Caki2 (cell line): ENCODE measurements at regions not wholly inside any gene's neighbourhood (a gene's known extent, or its start where the extent isn't known, plus 50 kb on each side); places are given as distances from the start of the nearest gene placed in this dataset.
A peak's percentile ranks its signal among the peaks of the same experiment; 100 is the strongest.

ENCODE experiments used
- DNase-seq: peaks from one replicate; pipeline ENCODE4 v3.0.0-alpha.2; 2015; ENCODE audit warnings: low read depth
- in situ Hi-C: cut with HindIII; loops from 2 replicates; pipeline ENCODE4 v1.10.0; 2016; ENCODE audit warnings: low sequenced_read_pairs, low pct_unique_long_range_greater_than_20kb, mixed read lengths

GRCh38 chr4:63580796-63581475 lies 828.3 kb downstream of the TECRL start:
- in situ Hi-C loops: no loop called here

DNA sequence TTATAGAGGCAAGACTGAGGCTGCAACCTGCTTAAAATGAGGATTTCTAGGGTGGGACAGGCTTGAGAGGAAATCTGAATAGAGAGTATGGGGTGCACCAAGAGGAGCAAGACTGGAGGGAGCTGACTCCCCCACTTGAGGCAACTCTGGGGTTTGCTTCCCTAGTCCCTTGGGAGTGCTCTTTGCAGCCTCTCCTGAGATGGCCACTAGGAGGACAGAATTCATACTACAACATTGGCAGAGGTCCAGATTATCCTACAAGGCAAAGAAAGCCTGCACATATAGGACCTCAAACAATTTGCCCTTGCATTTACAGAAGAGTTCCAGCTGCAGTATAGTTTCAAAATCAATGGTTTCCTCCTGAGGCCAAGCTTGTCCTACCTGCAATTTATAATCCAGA lies 830.9 kb downstream of the TECRL start:
- no peak for DNase-seq
- in situ Hi-C loops: no loop called here

More at GRCh38 chr4:63580796-63581475, 828.3 kb downstream of the TECRL start:
- peak; percentile 23 for DNase-seq

- in situ Hi-C loops: no loop called here
- DNase-seq: no peak
Measured at GRCh38 chr4:63566658-63567057, 842.6 kb downstream of the TECRL start.

GRCh38 chr4:63563288-63564014 lies 845.8 kb downstream of the TECRL start:
- no peak for DNase-seq
- in situ Hi-C loops: no loop called here

DNA sequence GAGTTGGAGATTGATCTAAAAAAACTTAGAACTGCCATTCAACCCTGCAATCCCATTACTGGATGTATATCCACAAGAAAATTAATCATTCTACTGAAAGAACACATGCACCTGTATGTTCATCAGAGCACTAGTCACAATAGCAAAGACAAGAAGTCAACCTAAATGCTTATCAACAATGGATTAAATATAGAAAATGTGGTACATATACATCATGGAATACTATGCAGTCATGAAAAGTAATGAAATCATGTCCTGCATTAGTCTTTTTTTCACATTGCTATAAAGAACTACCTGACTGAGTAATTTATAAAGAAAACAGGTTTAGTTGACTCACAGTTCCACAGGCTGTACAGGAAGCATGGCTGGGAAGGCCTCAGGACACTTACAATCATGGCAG lies 850.5 kb downstream of the TECRL start:
- DNase-seq: no peak
- in situ Hi-C loops: no loop called here

- in situ Hi-C loops: no loop called here
- DNase-seq: no peak
Measured at GRCh38 chr4:63556332-63556731, 852.9 kb downstream of the TECRL start.

DNA sequence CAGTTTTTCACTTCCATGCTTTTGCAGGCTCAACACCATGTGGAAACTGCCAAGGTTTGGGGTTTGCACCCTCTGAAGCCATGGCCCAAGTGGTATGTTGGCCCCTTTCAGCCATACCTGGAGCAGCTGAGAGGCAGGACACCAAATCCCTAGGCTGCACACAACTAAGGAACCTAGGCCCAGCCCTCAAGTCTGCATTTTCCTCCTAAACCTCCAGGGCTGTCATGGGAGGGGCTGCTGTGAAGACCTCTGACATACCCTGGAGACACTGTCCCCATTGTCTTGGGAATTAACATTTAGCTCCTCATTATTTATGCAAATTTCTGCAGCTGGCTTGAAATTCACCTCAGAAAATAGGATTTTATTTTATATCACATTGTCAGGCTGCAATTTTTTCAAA lies 856.1 kb downstream of the TECRL start:
- in situ Hi-C loops: no loop called here
- DNase-seq: no peak

- no peak for DNase-seq
- in situ Hi-C loops: no loop called here
Measured at GRCh38 chr4:63541828-63542227, 867.4 kb downstream of the TECRL start.

GRCh38 chr4:63529581-63530337 lies 879.5 kb downstream of the TECRL start:
- no peak for DNase-seq
- in situ Hi-C loops: no loop called here

GRCh38 chr4:63528256-63528991 lies 880.8 kb downstream of the TECRL start:
- DNase-seq: no peak
- in situ Hi-C loops: no loop called here

GRCh38 chr4:63526251-63526650 lies 883.0 kb downstream of the TECRL start:
- DNase-seq: no peak
- in situ Hi-C loops: no loop called here

GRCh38 chr4:63524764-63525163 lies 884.5 kb downstream of the TECRL start:
- no peak for DNase-seq
- in situ Hi-C loops: no loop called here

- DNase-seq: no peak
- in situ Hi-C loops: no loop called here
Measured at GRCh38 chr4:63505714-63506460, 903.4 kb downstream of the TECRL start.

DNA sequence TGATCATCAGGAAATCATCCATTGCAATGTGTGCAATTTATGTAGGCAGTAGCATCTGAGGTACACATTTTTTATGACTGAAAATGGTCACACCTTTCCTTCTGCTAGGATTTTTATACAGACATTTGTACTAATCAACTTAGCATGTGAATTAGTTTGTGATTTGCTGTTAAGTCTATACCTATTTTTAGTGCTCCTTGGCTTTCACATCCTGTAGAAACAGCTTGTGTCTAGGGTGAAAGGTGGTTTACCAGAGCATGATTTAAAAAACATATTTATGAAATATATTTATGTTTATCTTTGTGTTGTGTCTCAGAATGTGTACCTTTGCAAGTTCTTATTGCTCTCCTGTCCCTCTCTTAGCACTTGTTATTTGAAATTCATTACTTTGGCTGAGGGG lies 916.0 kb downstream of the TECRL start:
- in situ Hi-C loops: no loop called here
- DNase-seq: no peak

DNA sequence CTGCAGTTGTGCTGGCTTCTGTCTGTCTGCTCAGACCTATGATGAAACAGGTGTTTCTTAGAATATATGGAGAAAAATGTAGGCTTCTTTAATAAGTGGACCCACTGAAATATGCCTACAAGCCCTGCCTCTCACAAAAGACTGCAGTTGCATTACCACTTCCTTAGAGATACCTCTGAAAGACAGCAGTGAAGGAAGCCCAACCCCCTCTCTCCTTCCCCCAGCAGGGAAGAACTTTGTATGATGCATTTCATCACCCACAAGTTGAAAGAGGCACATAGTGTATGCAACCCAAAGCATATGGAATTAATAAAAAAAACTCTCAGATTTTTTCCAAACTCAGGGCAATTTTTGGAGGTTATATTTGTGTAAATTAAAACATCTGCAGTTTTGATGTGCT lies 916.7 kb downstream of the TECRL start:
- in situ Hi-C loops: no loop called here
- no peak for DNase-seq

- DNase-seq: no peak
- in situ Hi-C loops: no loop called here
Measured at GRCh38 chr4:63464393-63464792, 944.9 kb downstream of the TECRL start.

DNA sequence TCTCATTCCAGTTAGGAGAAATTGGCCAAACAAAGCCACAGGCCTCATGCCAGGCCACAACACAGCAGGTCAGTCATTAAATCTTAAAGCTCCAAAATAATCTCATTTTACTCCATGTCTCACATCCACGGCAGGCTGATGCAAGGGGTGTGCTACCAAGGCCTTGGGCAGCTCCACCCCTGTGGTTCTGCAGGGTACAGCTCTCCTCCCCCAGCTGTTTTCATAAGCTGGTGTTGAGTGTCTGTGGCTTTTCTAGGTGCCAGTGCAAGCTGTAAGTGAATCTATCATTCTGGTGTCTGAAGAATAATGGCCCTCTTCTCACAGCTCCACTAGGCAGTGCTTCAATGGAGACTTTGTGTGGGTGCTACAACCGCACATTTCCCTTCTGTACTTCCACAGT lies 949.2 kb downstream of the TECRL start:
- in situ Hi-C loops: no loop called here

DNA sequence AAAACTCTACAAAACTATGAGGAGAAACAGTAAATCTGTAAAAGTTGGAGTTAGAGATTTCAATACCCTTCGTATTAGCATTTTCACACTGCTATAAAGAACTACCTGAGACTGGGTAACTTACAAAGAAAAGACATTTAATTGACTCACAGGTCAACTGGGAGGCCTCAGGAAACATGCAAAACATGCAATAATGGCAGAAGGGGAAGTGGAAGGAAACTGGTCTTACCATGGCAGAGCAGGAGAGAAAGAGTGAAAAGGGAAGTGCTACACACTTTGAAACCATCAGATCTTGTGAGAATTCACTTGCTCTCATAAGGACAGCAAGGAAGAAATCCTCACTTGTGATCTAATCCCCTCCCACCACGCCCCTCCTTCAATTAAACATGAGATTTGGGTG lies 949.9 kb downstream of the TECRL start:
- no peak for DNase-seq
- in situ Hi-C loops: no loop called here

More for the DNA sequence above, 949.2 kb downstream of the TECRL start:
- no peak for DNase-seq
